ENCODE measurements at regions not wholly inside any gene's neighbourhood (a gene's known extent, or its start where the extent isn't known, plus 50 kb on each side); places are given as distances from the start of the nearest gene placed in this dataset.

GRCh38 chr1:30226648-30227047 is 496.7 kb downstream of the MATN1 start:
- TF ChIP-seq CTCF (conservative IDR thresholded peaks at IDR 0.05; ENCODE audit: low read length) (no peak), EZH2phosphoT487 (IDR thresholded peaks at IDR 0.05; ENCODE audit: borderline replicate concordance) (no peak)
